AG04450 (cell line): ENCODE measurements at regions not wholly inside any gene's neighbourhood (a gene's known extent, or its start where the extent isn't known, plus 50 kb on each side); places are given as distances from the start of the nearest gene placed in this dataset.

Experiments used
- CTCF ChIA-PET: fragments of 300-600, 350-600 bp; formaldehyde crosslinking; extraction: SDS; loops from one replicate; lab custom pipeline; 2022; ENCODE audit warnings: antibody characterized with exemption, inconsistent platforms; lab: Charles Lee
- POLR2A ChIA-PET: fragments of 350-600 bp; formaldehyde crosslinking; extraction: SDS; loops from one replicate; lab custom pipeline; 2021; ENCODE audit warnings: antibody characterized with exemption, inconsistent platforms; lab: Yijun Ruan, JAX
- DNase-seq: peaks from one replicate; pipeline ENCODE4 v3.0.0-alpha.2; 2011; ENCODE audit warnings: low read depth, low spot score
- H3K27ac ChIP-seq: one replicate; pipeline ENCODE4 v1.5.1; 2012; ENCODE audit warnings: low read depth, low read length, control low read depth
- H3K27me3 ChIP-seq: one replicate; pipeline ENCODE4 v1.6.0; 2012; ENCODE audit warnings: low read length; ENCODE audit not compliant: control insufficient read depth, insufficient read depth
- H3K4me3 ChIP-seq: 2 replicates; pipeline ENCODE4 v1.5.1; 2011; ENCODE audit warnings: mild to moderate bottlenecking, low read depth, low read length, control low read depth
- H3K9me3 ChIP-seq: 2 replicates; pipeline ENCODE4 v1.5.1; 2012; ENCODE audit warnings: low read length; ENCODE audit not compliant: control insufficient read depth, insufficient read depth
- TF ChIP-seq, protein P1 (sequence below): IDR thresholded peaks from 2 replicates; pipeline ENCODE4 v1.5.1; 2011; ENCODE audit warnings: low read depth, low read length, control low read depth, inconsistent platforms

DNA sequence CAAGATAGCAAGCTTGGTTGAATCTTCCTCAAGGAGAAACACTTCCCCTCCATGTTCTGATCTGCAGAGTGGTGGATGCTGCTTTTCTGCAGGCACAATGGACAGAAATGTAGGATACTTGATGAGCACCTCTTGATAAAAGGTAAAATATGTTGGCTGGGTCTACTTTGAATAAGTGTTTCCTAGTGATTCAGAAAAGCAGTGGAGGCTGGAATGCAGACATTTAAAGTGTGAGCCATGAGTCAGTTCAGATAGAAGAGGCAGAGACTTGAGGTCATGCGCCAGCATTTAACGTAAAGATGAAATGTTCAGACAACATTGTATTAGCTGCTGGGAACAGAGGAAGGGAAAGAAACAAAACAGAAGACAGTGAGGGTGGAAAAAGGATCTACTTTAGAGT, 403.1 kb downstream of the ADRA2A start:
- DNase-seq: no peak
- Histone ChIP-seq H3K27ac (no peak overlapping the region), H3K9me3 (peaks cover 25% of the 10 kb centered on the region; the same call in 1 of the 2 replicates), H3K27me3 (no peaks in the 10 kb centered on the region), H3K4me3 (no peak overlapping the region)
- POLR2A ChIA-PET: no interaction called here
- CTCF ChIA-PET: no interaction called here
- TF ChIP-seq, protein P1, sequence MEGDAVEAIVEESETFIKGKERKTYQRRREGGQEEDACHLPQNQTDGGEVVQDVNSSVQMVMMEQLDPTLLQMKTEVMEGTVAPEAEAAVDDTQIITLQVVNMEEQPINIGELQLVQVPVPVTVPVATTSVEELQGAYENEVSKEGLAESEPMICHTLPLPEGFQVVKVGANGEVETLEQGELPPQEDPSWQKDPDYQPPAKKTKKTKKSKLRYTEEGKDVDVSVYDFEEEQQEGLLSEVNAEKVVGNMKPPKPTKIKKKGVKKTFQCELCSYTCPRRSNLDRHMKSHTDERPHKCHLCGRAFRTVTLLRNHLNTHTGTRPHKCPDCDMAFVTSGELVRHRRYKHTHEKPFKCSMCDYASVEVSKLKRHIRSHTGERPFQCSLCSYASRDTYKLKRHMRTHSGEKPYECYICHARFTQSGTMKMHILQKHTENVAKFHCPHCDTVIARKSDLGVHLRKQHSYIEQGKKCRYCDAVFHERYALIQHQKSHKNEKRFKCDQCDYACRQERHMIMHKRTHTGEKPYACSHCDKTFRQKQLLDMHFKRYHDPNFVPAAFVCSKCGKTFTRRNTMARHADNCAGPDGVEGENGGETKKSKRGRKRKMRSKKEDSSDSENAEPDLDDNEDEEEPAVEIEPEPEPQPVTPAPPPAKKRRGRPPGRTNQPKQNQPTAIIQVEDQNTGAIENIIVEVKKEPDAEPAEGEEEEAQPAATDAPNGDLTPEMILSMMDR: no peak

DNA sequence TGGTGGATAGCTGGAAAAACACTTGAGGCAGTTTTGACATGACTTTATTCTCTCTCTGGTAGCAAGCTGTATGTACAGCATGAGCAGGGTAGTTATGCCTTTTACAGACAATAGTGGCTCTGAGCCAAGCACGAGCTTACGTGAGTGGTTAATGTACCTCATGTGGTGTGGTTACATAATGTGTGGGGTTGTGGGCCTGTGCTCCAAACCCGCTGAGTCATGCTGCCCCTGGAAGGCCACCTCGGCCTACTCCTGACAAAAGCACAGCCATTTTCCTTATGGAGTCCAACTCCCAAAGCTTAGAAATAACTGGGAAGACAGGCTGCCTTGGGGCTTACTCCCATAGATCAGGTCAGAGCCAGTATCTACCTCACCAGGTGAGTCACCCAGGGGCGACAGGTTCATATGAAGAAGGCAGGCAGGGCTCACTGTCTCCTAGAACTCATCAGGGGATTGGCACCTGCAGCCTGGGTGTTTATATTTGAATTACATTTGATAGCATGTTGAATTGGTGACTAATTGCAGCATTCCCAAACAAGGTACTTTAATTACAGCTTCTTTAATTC, 404.5 kb downstream of the ADRA2A start:
- Histone ChIP-seq H3K9me3 (peaks cover 22% of the 10 kb centered on the region; the same call in 1 of the 2 replicates), H3K27ac (no peak overlapping the region), H3K27me3 (no peaks in the 10 kb centered on the region), H3K4me3 (no peak overlapping the region)
- TF ChIP-seq, protein P1: no peak
- ChIA-PET POLR2A (no interaction called here), CTCF (no interaction called here)
- DNase-seq: no peak

DNA sequence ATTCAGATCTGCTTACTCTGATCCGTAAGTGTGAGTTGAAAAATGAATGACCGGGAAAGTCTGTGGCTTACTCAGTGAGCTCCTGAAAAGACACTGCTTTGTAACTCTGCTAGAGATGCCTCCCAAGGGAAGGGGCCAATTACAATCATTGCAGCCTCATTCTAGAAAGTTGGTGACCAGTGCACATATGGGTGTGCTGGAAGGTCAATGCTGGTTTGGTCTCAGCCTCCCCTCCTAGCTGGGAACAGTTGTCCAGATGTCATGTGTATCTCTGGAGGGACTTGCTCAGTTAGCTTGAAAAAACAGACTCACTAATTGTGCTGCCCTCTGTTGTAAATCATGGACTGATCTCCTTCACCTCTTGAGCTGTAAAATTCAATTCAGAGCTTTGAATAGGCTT, 405.0 kb downstream of the ADRA2A start:
- CTCF ChIA-PET: no interaction called here
- peaks cover 22% of the 10 kb centered on the region; the same call in 1 of the 2 replicates for H3K9me3 ChIP-seq
- H3K27ac ChIP-seq: no peak overlapping the region
- POLR2A ChIA-PET: no interaction called here
- H3K4me3 ChIP-seq: no peak overlapping the region
- TF ChIP-seq, protein P1: no peak
- no peaks in the 10 kb centered on the region for H3K27me3 ChIP-seq
- DNase-seq: no peak

DNA sequence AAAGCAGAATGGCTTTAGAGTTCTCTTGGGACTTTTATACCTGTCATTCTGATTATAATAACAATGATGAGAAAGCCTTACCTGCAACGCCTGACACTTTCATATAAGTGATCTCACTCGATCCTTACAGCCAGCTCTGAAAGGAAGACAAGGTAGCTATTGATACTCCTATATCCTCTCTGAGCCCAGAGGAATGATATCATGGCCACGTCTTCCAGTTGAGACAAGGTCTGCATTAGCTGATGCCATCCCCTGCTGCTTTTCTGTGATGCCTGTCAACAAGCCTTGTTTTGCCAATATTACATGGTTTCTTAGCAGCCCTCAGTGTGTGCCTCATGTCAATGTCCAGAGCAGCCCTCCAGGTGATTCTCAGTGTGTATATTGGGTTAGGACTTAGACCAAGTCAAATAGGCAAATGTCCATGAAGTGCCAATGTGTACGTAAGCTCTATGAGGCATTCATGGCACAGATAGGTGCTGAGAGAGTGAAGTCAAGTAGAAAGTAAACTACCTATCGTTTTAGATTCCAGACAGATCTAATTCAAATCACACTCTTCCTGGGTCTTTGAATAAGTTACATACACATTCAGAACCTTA, 405.9 kb downstream of the ADRA2A start:
- Histone ChIP-seq H3K9me3 (peaks cover 23% of the 10 kb centered on the region; the same call in 1 of the 2 replicates), H3K27me3 (no peaks in the 10 kb centered on the region), H3K4me3 (no peak overlapping the region), H3K27ac (no peak overlapping the region)
- TF ChIP-seq, protein P1: no peak
- ChIA-PET CTCF (no interaction called here), POLR2A (no interaction called here)
- no peak for DNase-seq

DNA sequence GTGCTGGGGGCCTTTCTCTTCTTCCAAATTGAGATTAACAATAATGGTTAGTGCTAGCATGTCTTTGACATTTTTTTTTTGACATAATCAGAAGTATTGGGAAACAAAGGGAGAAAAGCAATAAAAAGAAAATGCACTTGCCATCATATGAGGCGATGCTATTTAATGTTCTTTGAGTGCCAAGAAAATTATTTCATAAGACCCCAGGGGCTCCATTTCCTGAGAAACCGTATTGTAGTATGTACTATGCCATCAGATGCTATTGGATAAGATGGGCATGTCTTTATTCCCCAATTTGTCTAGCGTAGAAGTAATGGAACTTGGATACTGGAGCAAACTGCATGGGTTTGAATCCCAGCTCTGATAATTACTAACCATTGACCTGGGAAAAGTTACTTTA, 408.9 kb downstream of the ADRA2A start:
- no peaks in the 10 kb centered on the region for H3K27me3 ChIP-seq
- no peak overlapping the region for H3K27ac ChIP-seq
- TF ChIP-seq, protein P1: no peak
- peaks cover 21% of the 10 kb centered on the region for H3K9me3 ChIP-seq
- no peak for DNase-seq
- ChIA-PET CTCF (no interaction called here), POLR2A (no interaction called here)
- no peak overlapping the region for H3K4me3 ChIP-seq
